ENCODE measurements at regions not wholly inside any gene's neighbourhood (a gene's known extent, or its start where the extent isn't known, plus 50 kb on each side); places are given as distances from the start of the nearest gene placed in this dataset.

- no peak for FAIRE-seq
- Histone ChIP-seq H3K4me3 (replicated peaks in 1 of 3; ENCODE audit: insufficient read depth in 1 of 3, low read depth in 1 of 3, low read length in 3 of 3) (no peak overlapping the region), H3K9ac (replicated peaks; ENCODE audit: extremely low read depth, insufficient read depth, low read length) (no peak overlapping the region), H3K27me3 (ENCODE audit: control insufficient read depth in 2 of 2, insufficient read depth in 2 of 2, low read length in 2 of 2) (no peaks in the 10 kb centered on the region), H3K79me2 (ENCODE audit: control insufficient read depth, insufficient read depth, low read length) (no peaks in the 10 kb centered on the region), H3K27ac (ENCODE audit: insufficient read depth, low read depth, low read length) (no peak overlapping the region), H3K9me3 (replicated peaks; ENCODE audit: control insufficient read depth, insufficient read depth, low read length) (no peaks in the 10 kb centered on the region), H3K36me3 (ENCODE audit: control insufficient read depth in 2 of 2, extremely low read depth in 1 of 2, insufficient read depth in 2 of 2, low read length in 2 of 2) (no peaks in the 10 kb centered on the region), H3K4me2 (ENCODE audit: insufficient read depth, low read length) (no peak overlapping the region), H3K4me1 (ENCODE audit: control insufficient read depth, extremely low read depth, insufficient read depth, low read length) (no peaks in the 10 kb centered on the region), H3K9me1 (replicated peaks; ENCODE audit: control insufficient read depth, extremely low read depth, insufficient read depth, low read length) (no peaks in the 10 kb centered on the region), H2AFZ (ENCODE audit: low read depth, low read length) (no peak overlapping the region), H4K20me1 (replicated peaks; ENCODE audit: control insufficient read depth, extremely low read depth, insufficient read depth, low read length) (no peaks in the 10 kb centered on the region)
- dilution Hi-C loops (cut with MboI; ENCODE audit: extremely low pct_ligation_motif_present, low sequenced_read_pairs), result no loop called here
- ChIA-PET CTCF (interaction anchor here (1.1 to 1.3 kb wide), 2 partner anchors 11 to 22 kb away, joined by 3 to 6 read pairs; no protein-coding TSS in a partner anchor), POLR2A (no interaction called here)
- no TSS peak for BruUV-seq (replicated peaks)
- intact Hi-C loops (cut with micrococcal nuclease), result no loop called here
- no peak for TF ChIP-seq POLR2AphosphoS5 (IDR thresholded peaks at IDR 0.05; ENCODE audit: insufficient read depth, low read depth, low read length)
- TF ChIP-seq, protein P1, sequence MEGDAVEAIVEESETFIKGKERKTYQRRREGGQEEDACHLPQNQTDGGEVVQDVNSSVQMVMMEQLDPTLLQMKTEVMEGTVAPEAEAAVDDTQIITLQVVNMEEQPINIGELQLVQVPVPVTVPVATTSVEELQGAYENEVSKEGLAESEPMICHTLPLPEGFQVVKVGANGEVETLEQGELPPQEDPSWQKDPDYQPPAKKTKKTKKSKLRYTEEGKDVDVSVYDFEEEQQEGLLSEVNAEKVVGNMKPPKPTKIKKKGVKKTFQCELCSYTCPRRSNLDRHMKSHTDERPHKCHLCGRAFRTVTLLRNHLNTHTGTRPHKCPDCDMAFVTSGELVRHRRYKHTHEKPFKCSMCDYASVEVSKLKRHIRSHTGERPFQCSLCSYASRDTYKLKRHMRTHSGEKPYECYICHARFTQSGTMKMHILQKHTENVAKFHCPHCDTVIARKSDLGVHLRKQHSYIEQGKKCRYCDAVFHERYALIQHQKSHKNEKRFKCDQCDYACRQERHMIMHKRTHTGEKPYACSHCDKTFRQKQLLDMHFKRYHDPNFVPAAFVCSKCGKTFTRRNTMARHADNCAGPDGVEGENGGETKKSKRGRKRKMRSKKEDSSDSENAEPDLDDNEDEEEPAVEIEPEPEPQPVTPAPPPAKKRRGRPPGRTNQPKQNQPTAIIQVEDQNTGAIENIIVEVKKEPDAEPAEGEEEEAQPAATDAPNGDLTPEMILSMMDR (IDR thresholded peaks at IDR 0.05; ENCODE audit: extremely low read depth in 1 of 2, insufficient read depth in 1 of 2, low read depth in 1 of 2, low read length in 2 of 2), result no peak
- no peak for DNase-seq (ENCODE audit: low read depth, low spot score)
Observed at GRCh38 chr4:85393201-85393600, 81.7 kb upstream of the ARHGAP24 start.

DNA sequence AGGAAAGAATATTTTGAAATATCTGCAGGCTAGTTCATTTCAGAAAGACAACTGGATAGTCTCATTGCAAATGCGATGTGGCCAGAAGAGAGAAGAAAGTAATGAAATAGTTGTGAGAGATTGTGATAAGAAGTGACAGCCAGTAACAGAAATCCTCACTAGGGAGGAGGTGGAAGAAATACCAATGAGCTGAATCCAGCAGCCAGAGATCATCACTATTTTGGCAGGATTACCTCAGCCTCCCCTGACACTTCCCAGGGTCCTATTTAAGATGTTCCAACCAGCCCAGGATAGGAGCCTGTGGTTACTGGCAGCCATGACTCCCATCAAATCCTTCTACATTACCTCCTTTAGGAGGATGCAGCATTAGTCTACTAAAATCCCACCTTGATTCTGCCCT lies 76.7 kb upstream of the ARHGAP24 start:
- H3K36me3 ChIP-seq (ENCODE audit: control insufficient read depth in 2 of 2, extremely low read depth in 1 of 2, insufficient read depth in 2 of 2, low read length in 2 of 2), result no peaks in the 10 kb centered on the region
- ChIA-PET CTCF (no interaction called here), POLR2A (no interaction called here)
- H3K4me1 ChIP-seq (ENCODE audit: control insufficient read depth, extremely low read depth, insufficient read depth, low read length), result no peaks in the 10 kb centered on the region
- H4K20me1 ChIP-seq (replicated peaks; ENCODE audit: control insufficient read depth, extremely low read depth, insufficient read depth, low read length), result no peaks in the 10 kb centered on the region
- H3K4me3 ChIP-seq (replicated peaks in 1 of 3; ENCODE audit: insufficient read depth in 1 of 3, low read depth in 1 of 3, low read length in 3 of 3), result no peak overlapping the region
- no peaks in the 10 kb centered on the region for H3K27me3 ChIP-seq (ENCODE audit: control insufficient read depth in 2 of 2, insufficient read depth in 2 of 2, low read length in 2 of 2)
- H3K9me1 ChIP-seq (replicated peaks; ENCODE audit: control insufficient read depth, extremely low read depth, insufficient read depth, low read length), result no peaks in the 10 kb centered on the region
- no peak overlapping the region for H3K9ac ChIP-seq (replicated peaks; ENCODE audit: extremely low read depth, insufficient read depth, low read length)
- no peak overlapping the region for H2AFZ ChIP-seq (ENCODE audit: low read depth, low read length)
- no peaks in the 10 kb centered on the region for H3K9me3 ChIP-seq (replicated peaks; ENCODE audit: control insufficient read depth, insufficient read depth, low read length)
- no peak overlapping the region for H3K4me2 ChIP-seq (ENCODE audit: insufficient read depth, low read length)
- FAIRE-seq, result no peak
- no TSS peak for BruUV-seq (replicated peaks)
- dilution Hi-C loops (cut with MboI; ENCODE audit: extremely low pct_ligation_motif_present, low sequenced_read_pairs), result no loop called here
- no peaks in the 10 kb centered on the region for H3K79me2 ChIP-seq (ENCODE audit: control insufficient read depth, insufficient read depth, low read length)
- no peak for TF ChIP-seq MYC (IDR thresholded peaks at IDR 0.05; ENCODE audit: low read depth, low read length)
- TF ChIP-seq, protein P1 (IDR thresholded peaks at IDR 0.05; ENCODE audit: extremely low read depth in 1 of 2, insufficient read depth in 1 of 2, low read depth in 1 of 2, low read length in 2 of 2), result no peak
- TF ChIP-seq FOS (IDR thresholded peaks at IDR 0.05; ENCODE audit: borderline replicate concordance, insufficient read depth, low read length), result no peak
- TF ChIP-seq JUN (IDR thresholded peaks at IDR 0.05; ENCODE audit: borderline replicate concordance, insufficient read depth, insufficient read length, low read depth), result no peak
- TF ChIP-seq EZH2 (IDR thresholded peaks at IDR 0.05; ENCODE audit: borderline replicate concordance, low read depth, low read length, severe bottlenecking), result no peak
- TF ChIP-seq POLR2A (IDR thresholded peaks at IDR 0.05; ENCODE audit: low read depth, low read length), result no peak
- TF ChIP-seq MAX (IDR thresholded peaks at IDR 0.05; ENCODE audit: insufficient read depth, insufficient read length), result no peak
- no peak for TF ChIP-seq POLR2AphosphoS5 (IDR thresholded peaks at IDR 0.05; ENCODE audit: insufficient read depth, low read depth, low read length)
- TF ChIP-seq GATA2 (IDR thresholded peaks at IDR 0.05; ENCODE audit: insufficient read depth, insufficient read length, low read depth, low read length), result no peak
- intact Hi-C loops (cut with micrococcal nuclease), result no loop called here
- no peak for DNase-seq (ENCODE audit: low read depth, low spot score)
- H3K27ac ChIP-seq (ENCODE audit: insufficient read depth, low read depth, low read length), result no peak overlapping the region
